ENCODE measurements at regions not wholly inside any gene's neighbourhood (a gene's known extent, or its start where the extent isn't known, plus 50 kb on each side); places are given as distances from the start of the nearest gene placed in this dataset.

- no peak overlapping the region for H4K12ac ChIP-seq (ENCODE audit: low read depth, low read length)
- H4K91ac ChIP-seq (ENCODE audit: low read depth, low read length): no peak overlapping the region
Measured at GRCh38 chr6:158905277-158905676, 86.1 kb upstream of the EZR start.

GRCh38 chr6:158903801-158904200 is 84.6 kb upstream of the EZR start:
- no peak overlapping the region for H3K18ac ChIP-seq (ENCODE audit: low read length)
- no peaks in the 10 kb centered on the region for H3K27me3 ChIP-seq (ENCODE audit: insufficient read depth, low read length)
- no peak overlapping the region for H3K4ac ChIP-seq (ENCODE audit: low read depth, low read length)
- no peak overlapping the region for H2BK5ac ChIP-seq (ENCODE audit: low read depth, low read length, poor library complexity)
- H3K27ac ChIP-seq (ENCODE audit: low read depth, low read length): no peak overlapping the region
- WGBS (ENCODE audit: extremely low coverage, insufficient coverage, insufficient read length): no CpG with 5 or more reads among the region's 2 CpGs
- H3K9ac ChIP-seq (ENCODE audit: low read length): no peak overlapping the region
- no peaks in the 10 kb centered on the region for H3K79me2 ChIP-seq (ENCODE audit: control insufficient read depth, insufficient read depth, low read length, poor library complexity)
- H3K4me2 ChIP-seq (ENCODE audit: low read length): no peak overlapping the region
- H2BK12ac ChIP-seq (ENCODE audit: low read length): no peak overlapping the region
- H2BK120ac ChIP-seq (ENCODE audit: insufficient read depth, low read length, poor library complexity): no peak overlapping the region
- no peak overlapping the region for H3K14ac ChIP-seq (ENCODE audit: low read length)
- H3K4me1 ChIP-seq (ENCODE audit: control insufficient read depth in 1 of 2, insufficient read depth in 2 of 2, low read length in 2 of 2): no peaks in the 10 kb centered on the region
- H3K4me3 ChIP-seq (ENCODE audit: low read depth, low read length): no peak overlapping the region
- H3K79me1 ChIP-seq (ENCODE audit: low read length): peaks cover 3% of the 10 kb centered on the region
- peak; percentile 72 to 95 for DNase-seq
- no peak overlapping the region for H2AK5ac ChIP-seq (ENCODE audit: low read length)
- no peak overlapping the region for H2AFZ ChIP-seq (ENCODE audit: insufficient read depth, low read length, poor library complexity)
- no peaks in the 10 kb centered on the region for H3K36me3 ChIP-seq (ENCODE audit: control insufficient read depth in 1 of 2, insufficient read depth in 2 of 2, low read length in 2 of 2)
- H4K12ac ChIP-seq (ENCODE audit: low read depth, low read length): no peak overlapping the region
- H3K23ac ChIP-seq (ENCODE audit: low read length): no peak overlapping the region
- H3K9me3 ChIP-seq (ENCODE audit: insufficient read depth, low read depth, low read length): peaks cover 3% of the 10 kb centered on the region
- no peak overlapping the region for H4K8ac ChIP-seq (ENCODE audit: low read depth, low read length)
- H4K91ac ChIP-seq (ENCODE audit: low read depth, low read length): no peak overlapping the region

More at GRCh38 chr6:158905277-158905676, 86.1 kb upstream of the EZR start:
- Histone ChIP-seq H3K9ac (ENCODE audit: low read length) (no peak overlapping the region), H3K9me3 (ENCODE audit: insufficient read depth, low read depth, low read length) (peaks cover 3% of the 10 kb centered on the region), H2AFZ (ENCODE audit: insufficient read depth, low read length, poor library complexity) (no peak overlapping the region), H2BK5ac (ENCODE audit: low read depth, low read length, poor library complexity) (no peak overlapping the region), H3K36me3 (ENCODE audit: control insufficient read depth in 1 of 2, insufficient read depth in 2 of 2, low read length in 2 of 2) (no peaks in the 10 kb centered on the region), H3K4me3 (ENCODE audit: low read depth, low read length) (no peak overlapping the region), H3K4me1 (ENCODE audit: control insufficient read depth in 1 of 2, insufficient read depth in 2 of 2, low read length in 2 of 2) (peaks cover 6 to 7% of the 10 kb centered on the region in 2 experiments), H3K79me1 (ENCODE audit: low read length) (peaks cover 13% of the 10 kb centered on the region), H3K23ac (ENCODE audit: low read length) (no peak overlapping the region), H3K4me2 (ENCODE audit: low read length) (no peak overlapping the region), H2BK12ac (ENCODE audit: low read length) (no peak overlapping the region), H4K8ac (ENCODE audit: low read depth, low read length) (no peak overlapping the region), H3K4ac (ENCODE audit: low read depth, low read length) (no peak overlapping the region), H2BK120ac (ENCODE audit: insufficient read depth, low read length, poor library complexity) (no peak overlapping the region), H3K27me3 (ENCODE audit: insufficient read depth, low read length) (no peaks in the 10 kb centered on the region), H2AK5ac (ENCODE audit: low read length) (no peak overlapping the region), H3K14ac (ENCODE audit: low read length) (no peak overlapping the region), H3K27ac (ENCODE audit: low read depth, low read length) (no peak overlapping the region), H3K79me2 (ENCODE audit: control insufficient read depth, insufficient read depth, low read length, poor library complexity) (peaks cover 1% of the 10 kb centered on the region), H3K18ac (ENCODE audit: low read length) (no peak overlapping the region)
- DNase-seq: peak in 1 of 2 donors; percentile 25
- WGBS (ENCODE audit: extremely low coverage, insufficient coverage, insufficient read length): no CpG with 5 or more reads among the region's 2 CpGs

GRCh38 chr6:158900663-158901312 is 81.6 kb upstream of the EZR start:
- no peaks in the 10 kb centered on the region for H3K36me3 ChIP-seq (ENCODE audit: control insufficient read depth in 1 of 2, insufficient read depth in 2 of 2, low read length in 2 of 2)
- no peak overlapping the region for H4K8ac ChIP-seq (ENCODE audit: low read depth, low read length)
- no peak overlapping the region for H3K9ac ChIP-seq (ENCODE audit: low read length)
- H3K79me1 ChIP-seq (ENCODE audit: low read length): peaks cover 8% of the 10 kb centered on the region
- H3K27me3 ChIP-seq (ENCODE audit: insufficient read depth, low read length): no peaks in the 10 kb centered on the region
- H2BK120ac ChIP-seq (ENCODE audit: insufficient read depth, low read length, poor library complexity): no peak overlapping the region
- H4K91ac ChIP-seq (ENCODE audit: low read depth, low read length): peak overlapping the region; percentile 63
- no peak overlapping the region for H2BK5ac ChIP-seq (ENCODE audit: low read depth, low read length, poor library complexity)
- no peaks in the 10 kb centered on the region for H3K4me1 ChIP-seq (ENCODE audit: control insufficient read depth in 1 of 2, insufficient read depth in 2 of 2, low read length in 2 of 2)
- H4K12ac ChIP-seq (ENCODE audit: low read depth, low read length): no peak overlapping the region
- no peak overlapping the region for H3K4me2 ChIP-seq (ENCODE audit: low read length)
- no peak overlapping the region for H3K27ac ChIP-seq (ENCODE audit: low read depth, low read length)
- no peak overlapping the region for H3K4me3 ChIP-seq (ENCODE audit: low read depth, low read length)
- peak overlapping the region; percentile 69 for H2AK5ac ChIP-seq (ENCODE audit: low read length)
- no peak overlapping the region for H2AFZ ChIP-seq (ENCODE audit: insufficient read depth, low read length, poor library complexity)
- peak overlapping the region; percentile 73 for H3K14ac ChIP-seq (ENCODE audit: low read length)
- H3K4ac ChIP-seq (ENCODE audit: low read depth, low read length): no peak overlapping the region
- H3K23ac ChIP-seq (ENCODE audit: low read length): no peak overlapping the region
- no peaks in the 10 kb centered on the region for H3K9me3 ChIP-seq (ENCODE audit: insufficient read depth, low read depth, low read length)
- no peak for DNase-seq
- no peak overlapping the region for H3K18ac ChIP-seq (ENCODE audit: low read length)
- no CpG with 5 or more reads among the region's 4 CpGs for WGBS (ENCODE audit: extremely low coverage, insufficient coverage, insufficient read length)
- peak overlapping the region; percentile 59 for H2BK12ac ChIP-seq (ENCODE audit: low read length)
- no peaks in the 10 kb centered on the region for H3K79me2 ChIP-seq (ENCODE audit: control insufficient read depth, insufficient read depth, low read length, poor library complexity)

- Histone ChIP-seq H4K8ac (ENCODE audit: low read depth, low read length) (peak overlapping the region; percentile 35), H3K14ac (ENCODE audit: low read length) (peak overlapping the region; percentile 40), H3K27ac (ENCODE audit: low read depth, low read length) (no peak overlapping the region), H3K4me3 (ENCODE audit: low read depth, low read length) (no peak overlapping the region), H3K36me3 (ENCODE audit: control insufficient read depth in 1 of 2, insufficient read depth in 2 of 2, low read length in 2 of 2) (no peaks in the 10 kb centered on the region), H3K27me3 (ENCODE audit: insufficient read depth, low read length) (no peaks in the 10 kb centered on the region), H2AK5ac (ENCODE audit: low read length) (peak overlapping the region; percentile 76), H3K79me1 (ENCODE audit: low read length) (peaks cover 16% of the 10 kb centered on the region), H3K4me1 (ENCODE audit: control insufficient read depth in 1 of 2, insufficient read depth in 2 of 2, low read length in 2 of 2) (peaks cover 6 to 7% of the 10 kb centered on the region in 2 experiments), H3K23ac (ENCODE audit: low read length) (no peak overlapping the region), H3K4me2 (ENCODE audit: low read length) (no peak overlapping the region), H3K9me3 (ENCODE audit: insufficient read depth, low read depth, low read length) (no peaks in the 10 kb centered on the region), H4K91ac (ENCODE audit: low read depth, low read length) (peak overlapping the region; percentile 43), H4K12ac (ENCODE audit: low read depth, low read length) (no peak overlapping the region), H3K9ac (ENCODE audit: low read length) (no peak overlapping the region), H2BK120ac (ENCODE audit: insufficient read depth, low read length, poor library complexity) (peak overlapping the region; percentile 24), H3K79me2 (ENCODE audit: control insufficient read depth, insufficient read depth, low read length, poor library complexity) (no peaks in the 10 kb centered on the region), H2BK12ac (ENCODE audit: low read length) (peak overlapping the region; percentile 77), H2BK5ac (ENCODE audit: low read depth, low read length, poor library complexity) (no peak overlapping the region), H3K4ac (ENCODE audit: low read depth, low read length) (peak overlapping the region; percentile 21), H3K18ac (ENCODE audit: low read length) (peak overlapping the region; percentile 64), H2AFZ (ENCODE audit: insufficient read depth, low read length, poor library complexity) (no peak overlapping the region)
- no CpG with 5 or more reads among the region's 4 CpGs for WGBS (ENCODE audit: extremely low coverage, insufficient coverage, insufficient read length)
- DNase-seq: no peak
Measured at GRCh38 chr6:158897236-158897635, 78.1 kb upstream of the EZR start.
